ENCODE measurements at regions not wholly inside any gene's neighbourhood (a gene's known extent, or its start where the extent isn't known, plus 50 kb on each side); places are given as distances from the start of the nearest gene placed in this dataset.
A peak's percentile ranks its signal among the peaks of the same experiment; 100 is the strongest.

- TF ChIP-seq, protein P1, sequence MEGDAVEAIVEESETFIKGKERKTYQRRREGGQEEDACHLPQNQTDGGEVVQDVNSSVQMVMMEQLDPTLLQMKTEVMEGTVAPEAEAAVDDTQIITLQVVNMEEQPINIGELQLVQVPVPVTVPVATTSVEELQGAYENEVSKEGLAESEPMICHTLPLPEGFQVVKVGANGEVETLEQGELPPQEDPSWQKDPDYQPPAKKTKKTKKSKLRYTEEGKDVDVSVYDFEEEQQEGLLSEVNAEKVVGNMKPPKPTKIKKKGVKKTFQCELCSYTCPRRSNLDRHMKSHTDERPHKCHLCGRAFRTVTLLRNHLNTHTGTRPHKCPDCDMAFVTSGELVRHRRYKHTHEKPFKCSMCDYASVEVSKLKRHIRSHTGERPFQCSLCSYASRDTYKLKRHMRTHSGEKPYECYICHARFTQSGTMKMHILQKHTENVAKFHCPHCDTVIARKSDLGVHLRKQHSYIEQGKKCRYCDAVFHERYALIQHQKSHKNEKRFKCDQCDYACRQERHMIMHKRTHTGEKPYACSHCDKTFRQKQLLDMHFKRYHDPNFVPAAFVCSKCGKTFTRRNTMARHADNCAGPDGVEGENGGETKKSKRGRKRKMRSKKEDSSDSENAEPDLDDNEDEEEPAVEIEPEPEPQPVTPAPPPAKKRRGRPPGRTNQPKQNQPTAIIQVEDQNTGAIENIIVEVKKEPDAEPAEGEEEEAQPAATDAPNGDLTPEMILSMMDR (IDR thresholded peaks at IDR 0.05; ENCODE audit: low read length, missing control alignments) = no peak
- no peak overlapping the region for H3K4me3 ChIP-seq (replicated peaks; ENCODE audit: low read depth, low read length)
- no peak for DNase-seq (ENCODE audit: low read depth)
These were observed 288.9 kb upstream of the CDH18 start for GRCh38 chr5:20276959-20277263.

DNA sequence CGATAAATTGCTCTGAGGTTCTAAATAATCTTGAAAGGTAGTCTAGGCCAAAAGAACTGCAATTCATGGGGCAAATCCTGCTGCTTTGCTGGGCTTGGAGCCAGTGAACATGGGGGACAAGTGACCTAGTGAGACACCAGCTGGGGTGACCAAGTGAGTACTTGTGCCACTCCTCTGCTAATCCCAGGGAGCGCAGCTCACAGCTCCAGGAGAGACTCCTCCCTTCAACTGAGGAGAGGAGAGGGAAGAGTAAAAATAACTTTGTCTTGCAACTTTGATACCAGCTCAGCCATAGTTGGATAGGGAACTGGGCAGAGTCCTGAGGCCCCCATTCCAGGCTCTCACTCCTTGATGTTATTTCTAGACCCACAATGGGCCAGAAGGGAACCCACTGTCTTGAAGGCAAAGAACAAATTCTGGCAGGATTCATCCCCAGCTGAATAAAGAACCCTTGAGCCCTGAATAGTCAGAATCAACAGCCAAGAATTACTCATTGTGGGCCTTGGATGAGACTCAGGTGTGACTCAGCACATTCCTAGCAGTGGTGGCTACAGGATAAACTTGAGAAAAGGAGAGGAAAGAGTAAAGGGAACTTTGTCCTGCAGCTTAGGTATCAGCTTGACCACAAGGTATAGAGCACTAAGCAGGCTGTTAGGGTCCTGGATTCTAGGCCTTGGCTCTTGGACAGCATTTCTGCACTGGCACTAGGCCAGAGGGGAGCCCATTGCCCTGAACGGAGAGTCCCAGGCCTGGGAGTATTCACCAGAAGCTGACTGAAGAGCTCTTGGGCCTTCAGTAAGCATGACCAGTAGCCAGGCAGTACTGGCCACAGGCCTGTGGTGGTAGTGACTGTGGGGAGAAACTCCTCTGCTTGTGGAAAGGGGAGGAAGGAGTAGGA, 288.3 kb upstream of the CDH18 start:
- H3K4me3 ChIP-seq (replicated peaks; ENCODE audit: low read depth, low read length) = no peak overlapping the region
- peak; percentile 85 for DNase-seq (ENCODE audit: low read depth)
- TF ChIP-seq, protein P1 (IDR thresholded peaks at IDR 0.05; ENCODE audit: low read length, missing control alignments) = no peak

GRCh38 chr5:20266066-20266465, 278.1 kb upstream of the CDH18 start:
- no peak overlapping the region for H3K4me3 ChIP-seq (replicated peaks; ENCODE audit: low read depth, low read length)
- TF ChIP-seq, protein P1 (IDR thresholded peaks at IDR 0.05; ENCODE audit: low read length, missing control alignments) = no peak
- DNase-seq (ENCODE audit: low read depth) = no peak

GRCh38 chr5:20262896-20263295, 274.9 kb upstream of the CDH18 start:
- DNase-seq (ENCODE audit: low read depth) = no peak
- no peak overlapping the region for H3K4me3 ChIP-seq (replicated peaks; ENCODE audit: low read depth, low read length)
- TF ChIP-seq, protein P1 (IDR thresholded peaks at IDR 0.05; ENCODE audit: low read length, missing control alignments) = no peak

- TF ChIP-seq, protein P1 (IDR thresholded peaks at IDR 0.05; ENCODE audit: low read length, missing control alignments) = no peak
- DNase-seq (ENCODE audit: low read depth) = no peak
- H3K4me3 ChIP-seq (replicated peaks; ENCODE audit: low read depth, low read length) = no peak overlapping the region
These were observed 266.7 kb upstream of the CDH18 start for GRCh38 chr5:20254748-20255147.

DNA sequence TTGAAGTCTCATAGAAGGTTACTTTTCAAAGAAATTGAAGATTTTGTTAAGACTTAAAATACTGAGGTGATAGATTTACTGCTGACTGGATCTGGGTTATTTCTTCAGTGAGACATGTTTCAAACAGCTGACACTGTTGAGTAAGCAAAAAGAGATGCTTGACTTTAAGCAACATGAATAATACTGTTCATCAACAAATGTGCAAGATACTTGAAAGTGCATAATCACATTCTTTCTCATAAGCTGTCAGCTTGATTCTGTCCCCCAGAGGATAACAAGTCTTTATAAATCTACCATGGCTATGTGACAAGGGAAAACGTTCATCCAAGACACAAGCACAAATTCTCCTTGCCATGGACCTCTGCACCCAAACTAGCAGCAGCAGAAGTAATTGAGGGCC, 260.1 kb upstream of the CDH18 start:
- no peak for DNase-seq (ENCODE audit: low read depth)
- TF ChIP-seq, protein P1 (IDR thresholded peaks at IDR 0.05; ENCODE audit: low read length, missing control alignments) = no peak

More for the DNA sequence above, 260.1 kb upstream of the CDH18 start:
- H3K4me3 ChIP-seq (replicated peaks; ENCODE audit: low read depth, low read length) = no peak overlapping the region

All from fibroblast of pulmonary artery (primary cell).